Hematopoietic multipotent progenitor cell treated with erythropoietin and hydrocortisone succinate and interleukin-3 and kit ligand, for 8 days (in vitro differentiated cells): ENCODE measurements at regions not wholly inside any gene's neighbourhood (a gene's known extent, or its start where the extent isn't known, plus 50 kb on each side); places are given as distances from the start of the nearest gene placed in this dataset.
"Not testable (repeated sequence)": the region's sequence is repeated elsewhere in the genome, so short reads cannot be mapped to it uniquely, and the experiment has no call there.

ENCODE experiments used
- DNase-seq: peaks from one replicate; pipeline ENCODE4 v3.0.0-alpha.2; 2015

DNA sequence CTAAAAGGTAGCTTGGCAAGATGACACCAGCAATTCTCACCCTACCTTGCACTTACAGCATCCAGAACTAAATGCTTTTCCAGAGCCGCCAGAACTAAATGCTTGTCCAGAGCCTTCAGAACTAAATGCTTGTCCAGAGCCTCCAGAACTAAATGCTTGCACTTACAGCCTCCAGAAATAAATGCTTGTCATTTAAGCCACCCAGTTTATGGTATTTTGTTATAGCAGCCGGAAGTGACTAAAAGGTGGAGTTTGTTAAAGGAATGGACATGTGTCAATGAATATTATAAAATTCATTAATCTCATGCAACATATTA, 133.5 kb downstream of the GPX5 start:
- no peak for DNase-seq

DNA sequence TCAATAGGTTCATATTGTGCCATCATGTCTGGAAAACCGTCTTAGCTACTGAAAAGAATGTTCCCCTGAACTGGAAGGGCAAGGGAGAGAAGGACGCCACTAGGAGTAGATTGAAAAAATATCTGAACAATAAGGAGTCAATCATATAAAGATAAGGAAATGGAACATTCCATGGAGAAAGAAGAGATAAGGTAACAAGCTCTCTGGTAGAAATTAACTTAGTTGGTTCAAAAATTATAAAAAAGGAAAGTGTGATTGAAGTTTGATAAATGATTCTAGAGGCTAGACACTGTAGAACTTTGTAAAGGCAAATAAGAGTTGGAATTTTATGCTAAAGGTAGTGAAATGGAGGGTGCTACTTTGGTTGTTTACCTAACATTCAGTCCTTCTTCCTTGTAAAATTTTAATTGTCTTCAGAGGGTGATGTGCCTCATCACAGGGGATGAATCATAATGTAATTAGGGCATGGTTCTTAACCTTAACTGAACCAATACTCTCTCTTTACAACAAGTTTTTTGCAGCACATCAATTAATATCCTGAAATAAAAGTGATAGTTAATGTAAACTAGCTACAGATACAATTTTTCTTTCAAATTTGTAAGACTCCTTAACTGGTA, 135.5 kb downstream of the GPX5 start:
- no peak for DNase-seq

DNA sequence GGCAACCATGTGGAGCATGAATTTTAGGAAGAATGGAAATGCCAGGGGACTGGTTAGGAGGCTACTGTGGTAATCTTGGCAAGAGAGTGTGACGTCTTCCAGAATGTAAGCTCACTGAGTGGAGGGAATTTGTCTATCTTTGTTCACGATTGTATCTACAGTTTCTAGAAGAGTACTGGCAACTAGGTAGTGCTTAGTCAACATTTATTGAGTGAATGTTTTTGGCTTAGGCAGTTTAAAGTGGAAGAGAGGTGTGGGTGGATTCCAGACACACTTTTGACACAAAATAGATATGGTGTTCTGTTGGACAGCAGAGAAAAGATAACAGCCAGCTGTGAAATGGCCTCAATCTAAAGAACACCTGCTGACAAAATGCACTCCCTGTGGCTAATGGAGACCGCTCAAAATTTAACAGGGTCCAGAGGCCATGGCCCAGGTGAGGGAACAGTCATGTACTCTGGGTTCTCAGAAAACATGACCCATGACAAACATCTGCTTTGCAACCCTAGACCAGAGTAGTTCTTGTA, 139.3 kb downstream of the GPX5 start:
- no peak for DNase-seq

DNA sequence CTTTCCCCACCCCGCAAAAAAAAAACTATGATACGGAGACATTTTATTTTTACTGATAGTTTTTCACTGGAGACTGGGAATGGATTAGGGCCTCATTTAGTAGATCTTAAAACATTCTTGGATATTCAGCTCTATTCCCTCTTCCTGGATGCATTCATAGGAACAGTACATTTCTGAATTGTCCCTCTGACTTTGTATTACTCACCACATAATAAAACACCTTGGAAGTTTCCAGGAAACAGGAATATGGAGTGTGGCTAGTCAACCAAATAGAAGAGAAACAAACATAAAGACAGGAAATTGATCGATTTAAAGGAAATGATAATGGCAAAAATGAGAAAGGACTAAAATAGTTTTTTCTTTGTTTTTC, 147.7 kb downstream of the GPX5 start:
- no peak for DNase-seq

DNA sequence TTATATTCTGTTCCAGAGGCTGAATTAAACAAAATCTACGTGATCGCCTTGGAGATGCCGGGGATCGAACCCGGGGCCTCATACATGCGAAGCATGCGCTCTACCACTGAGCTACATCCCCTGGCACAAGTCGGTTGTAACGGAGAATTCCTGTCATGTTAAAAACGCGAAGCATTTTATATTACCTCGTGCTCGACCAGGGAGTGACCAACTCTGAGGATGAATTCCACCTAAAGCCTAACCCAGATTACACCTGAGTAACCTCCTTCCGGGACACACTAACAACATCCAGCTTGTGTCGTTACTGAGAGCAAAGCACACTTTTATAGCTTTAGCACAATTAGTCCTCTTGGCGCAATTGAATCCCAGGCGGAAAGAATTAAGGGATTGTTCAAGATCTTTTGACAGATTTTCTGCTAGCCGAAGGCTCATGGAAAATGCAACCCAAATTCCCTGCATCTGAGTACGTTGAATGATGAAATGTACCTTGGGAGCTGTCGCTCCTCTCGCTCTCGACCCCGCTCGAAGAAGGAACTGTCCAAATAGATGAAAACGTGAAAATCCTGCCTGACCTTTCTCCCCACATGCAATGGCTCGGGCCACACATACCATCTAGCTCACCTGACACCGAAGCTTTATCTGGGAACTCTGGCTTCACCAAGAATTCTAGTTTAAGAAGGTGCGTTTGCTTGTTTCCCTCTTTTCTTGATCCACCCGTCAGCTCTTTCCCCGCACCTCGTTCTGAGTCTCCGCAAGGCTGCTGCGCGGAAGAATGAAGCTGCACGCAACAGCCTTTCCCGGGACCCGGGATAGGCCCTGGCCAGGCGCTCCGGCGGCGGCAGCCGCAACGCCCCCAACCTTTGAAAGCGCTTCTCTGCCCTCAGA, 148.3 kb downstream of the GPX5 start:
- DNase-seq = peak; percentile 75

DNA sequence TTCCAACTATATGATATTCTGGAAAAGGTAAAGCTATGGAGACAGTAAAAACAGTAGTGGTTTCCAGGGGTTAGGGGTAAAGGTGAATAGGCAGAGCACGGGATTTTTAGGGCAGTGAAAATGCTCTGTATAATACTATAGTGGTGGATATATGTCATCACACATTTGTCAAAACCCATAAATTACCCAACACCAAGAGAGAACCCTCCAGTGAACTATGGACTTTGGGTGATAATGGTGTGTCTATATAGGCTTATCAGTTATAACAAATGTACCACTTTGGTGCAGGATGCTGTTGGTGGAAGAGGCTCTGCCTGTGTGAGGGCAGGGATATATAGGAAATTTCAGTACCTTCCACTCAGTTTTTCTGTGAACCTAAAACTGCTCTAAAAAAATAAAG, 149.9 kb downstream of the GPX5 start:
- DNase-seq = peak; percentile 22

DNA sequence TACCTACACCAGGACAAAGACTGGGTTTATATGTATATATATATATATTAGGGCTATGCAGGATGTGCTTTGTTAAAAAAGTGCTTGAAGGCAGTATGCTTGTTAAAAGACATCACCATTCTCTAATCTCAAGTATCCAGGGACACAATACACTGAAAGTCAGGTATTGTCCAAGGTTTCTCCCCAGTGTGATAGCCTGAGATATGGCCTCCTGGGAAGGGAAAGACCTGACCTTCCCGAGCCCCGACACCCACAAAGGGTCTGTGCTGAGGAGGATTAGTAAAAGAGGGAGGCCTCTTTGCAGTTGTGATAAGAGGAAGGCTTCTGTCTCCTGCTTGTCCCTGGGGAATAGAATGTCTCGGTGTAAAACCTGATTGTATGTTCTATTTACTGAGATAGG, 156.9 kb downstream of the GPX5 start:
- DNase-seq = no peak

DNA sequence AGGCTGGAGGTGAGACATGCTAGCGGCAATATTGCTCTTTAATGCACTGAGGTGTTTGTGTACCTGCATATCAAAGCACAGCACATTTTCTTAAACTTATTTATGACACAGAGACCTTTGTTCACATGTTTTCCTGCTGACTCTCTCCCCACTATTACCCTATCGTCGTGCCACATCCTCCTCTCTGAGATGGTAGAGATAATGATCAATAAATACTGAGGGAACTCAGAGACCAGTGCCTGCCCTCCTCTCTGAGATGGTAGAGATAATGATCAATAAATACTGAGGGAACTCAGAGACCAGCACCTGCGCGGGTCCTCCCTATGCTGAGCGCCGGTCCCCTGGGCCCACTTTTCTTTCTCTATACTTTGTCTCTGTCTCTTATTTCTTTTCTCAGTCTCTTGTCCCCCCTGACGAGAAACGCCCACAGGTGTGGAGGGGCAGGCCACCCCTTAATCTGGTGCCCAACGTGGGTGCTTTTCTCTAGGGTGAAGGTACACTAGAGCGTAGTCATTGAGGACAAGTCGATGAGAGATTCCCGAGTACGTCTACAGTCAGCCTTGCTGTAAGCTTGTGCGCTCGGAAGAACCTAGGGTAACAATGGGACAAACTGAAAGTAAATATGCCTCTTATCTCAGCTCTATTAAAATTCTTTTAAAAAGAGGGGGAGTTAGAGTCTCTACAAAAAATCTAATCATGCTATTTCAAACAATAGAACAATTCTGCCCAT, 157.4 kb downstream of the GPX5 start:
- not testable (repeated sequence) for DNase-seq

DNA sequence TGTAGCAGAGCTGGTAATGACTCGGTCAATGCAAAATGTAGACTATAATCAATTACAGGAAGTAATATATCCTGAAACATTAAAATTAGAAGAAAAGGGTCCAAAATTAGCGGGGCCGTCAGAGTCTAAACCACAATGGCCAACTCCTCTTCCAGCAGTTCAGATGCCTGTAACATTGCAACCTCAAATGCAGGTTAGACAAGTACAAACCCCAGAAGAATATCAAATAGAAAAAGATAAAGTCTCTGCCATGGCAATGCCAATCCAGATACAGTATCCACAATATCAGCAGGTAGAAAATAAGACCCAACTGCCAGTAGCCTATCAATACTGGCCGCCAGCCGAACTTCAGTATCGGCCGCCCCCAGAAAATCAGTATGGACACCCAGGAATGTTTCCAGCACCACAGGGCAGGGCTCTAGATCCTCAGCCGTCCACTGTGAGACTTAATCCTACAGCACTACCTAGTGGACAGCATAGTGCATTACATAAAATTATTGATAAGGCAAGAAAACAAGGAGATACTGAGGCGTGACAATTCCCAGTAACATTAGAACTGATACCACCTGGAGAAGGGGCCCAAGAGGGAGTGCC, 158.4 kb downstream of the GPX5 start:
- DNase-seq = peak; percentile 63

DNA sequence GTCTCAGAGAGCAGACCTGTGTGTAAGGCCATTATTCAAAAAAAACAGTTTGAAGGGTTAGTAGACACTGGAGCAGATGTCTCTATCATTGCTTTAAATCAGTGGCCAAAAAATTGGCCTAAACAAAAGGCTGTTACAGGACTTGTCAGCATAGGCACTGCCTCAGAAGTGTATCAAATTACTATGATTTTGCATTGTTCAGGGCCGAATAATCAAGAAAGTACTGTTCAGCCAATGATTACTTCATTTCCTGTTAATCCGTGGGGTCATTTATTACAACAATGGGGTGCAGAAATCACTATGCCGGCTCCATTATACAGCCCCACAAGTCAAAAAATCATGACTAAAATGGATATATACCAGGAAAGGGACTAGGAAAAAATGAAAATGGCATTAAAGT, 160.3 kb downstream of the GPX5 start:
- not testable (repeated sequence) for DNase-seq

DNA sequence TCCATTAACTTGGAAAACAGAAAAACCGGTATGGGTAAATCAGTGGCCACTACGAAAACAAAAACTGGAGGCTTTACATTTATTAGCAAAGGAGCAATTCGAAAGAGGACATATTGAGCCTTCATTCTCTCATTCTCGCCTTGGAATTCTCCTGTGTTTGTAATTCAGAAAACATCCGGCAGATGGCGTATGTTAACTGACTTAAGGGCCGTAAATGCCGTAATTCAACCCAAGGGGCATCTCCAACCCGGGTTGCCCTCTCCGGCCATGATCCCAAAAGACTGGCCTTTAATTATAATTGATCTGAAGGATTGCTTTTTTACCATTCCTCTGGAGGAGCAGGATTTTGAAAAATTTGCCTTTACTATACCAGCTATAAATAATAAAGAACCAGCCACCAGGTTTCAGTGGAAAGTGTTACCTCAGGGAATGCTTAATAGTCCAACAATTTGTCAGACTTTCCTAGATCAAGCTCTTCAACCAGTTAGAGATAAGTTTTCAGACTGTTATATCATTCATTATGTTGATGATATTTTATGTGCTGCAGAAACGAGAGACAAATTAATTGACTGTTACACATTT, 160.9 kb downstream of the GPX5 start:
- peak; percentile 80 for DNase-seq

DNA sequence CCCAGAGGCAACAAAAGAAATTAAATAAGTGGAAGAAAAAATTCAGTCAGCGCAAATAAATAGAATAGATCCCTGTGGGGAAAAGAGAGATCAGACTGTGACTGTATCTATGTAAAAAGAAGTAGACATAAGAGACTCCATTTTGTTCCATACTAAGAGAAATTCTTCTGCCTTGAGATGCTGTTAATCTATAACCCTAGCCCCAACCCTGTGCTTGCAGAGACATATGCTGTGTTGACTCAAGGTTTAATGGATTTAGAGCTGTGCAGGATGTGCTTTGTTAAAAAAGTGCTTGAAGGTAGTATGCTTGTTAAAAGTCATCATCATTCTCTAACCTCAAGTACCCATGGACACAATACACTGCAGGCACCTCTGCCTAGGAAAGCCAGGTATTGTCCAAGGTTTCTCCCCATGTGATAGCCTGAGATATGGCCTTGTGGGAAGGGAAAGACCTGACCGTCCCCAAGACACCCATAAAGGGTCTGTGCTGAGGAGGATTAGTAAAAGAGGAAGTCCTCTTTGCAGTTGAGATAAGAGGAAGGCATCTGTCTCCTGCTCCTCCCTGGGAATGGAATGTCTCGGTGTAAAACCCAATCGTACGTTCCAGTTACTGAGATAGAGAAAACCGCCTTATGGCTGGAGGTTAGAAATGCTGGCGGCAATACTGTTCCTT, 161.8 kb downstream of the GPX5 start:
- not testable (repeated sequence) for DNase-seq

DNA sequence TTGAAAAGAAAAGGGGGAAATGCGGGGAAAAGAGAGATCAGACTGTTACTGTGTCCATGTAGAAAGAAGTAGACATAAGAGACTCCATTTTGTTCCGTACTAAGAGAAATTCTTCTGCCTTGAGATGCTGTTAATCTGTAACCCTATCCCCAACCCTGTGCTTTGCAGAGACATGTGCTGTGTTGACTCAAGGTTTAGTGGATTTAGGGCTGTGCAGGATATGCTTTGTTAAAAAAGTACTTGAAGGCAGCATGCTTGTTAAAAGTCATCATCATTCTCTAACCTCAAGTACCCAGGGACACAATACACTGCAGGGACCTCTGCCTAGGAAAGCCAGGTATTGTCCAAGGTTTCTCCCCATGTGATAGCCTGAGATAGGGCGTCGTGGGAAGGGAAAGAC, 166.3 kb downstream of the GPX5 start:
- DNase-seq = not testable (repeated sequence)

DNA sequence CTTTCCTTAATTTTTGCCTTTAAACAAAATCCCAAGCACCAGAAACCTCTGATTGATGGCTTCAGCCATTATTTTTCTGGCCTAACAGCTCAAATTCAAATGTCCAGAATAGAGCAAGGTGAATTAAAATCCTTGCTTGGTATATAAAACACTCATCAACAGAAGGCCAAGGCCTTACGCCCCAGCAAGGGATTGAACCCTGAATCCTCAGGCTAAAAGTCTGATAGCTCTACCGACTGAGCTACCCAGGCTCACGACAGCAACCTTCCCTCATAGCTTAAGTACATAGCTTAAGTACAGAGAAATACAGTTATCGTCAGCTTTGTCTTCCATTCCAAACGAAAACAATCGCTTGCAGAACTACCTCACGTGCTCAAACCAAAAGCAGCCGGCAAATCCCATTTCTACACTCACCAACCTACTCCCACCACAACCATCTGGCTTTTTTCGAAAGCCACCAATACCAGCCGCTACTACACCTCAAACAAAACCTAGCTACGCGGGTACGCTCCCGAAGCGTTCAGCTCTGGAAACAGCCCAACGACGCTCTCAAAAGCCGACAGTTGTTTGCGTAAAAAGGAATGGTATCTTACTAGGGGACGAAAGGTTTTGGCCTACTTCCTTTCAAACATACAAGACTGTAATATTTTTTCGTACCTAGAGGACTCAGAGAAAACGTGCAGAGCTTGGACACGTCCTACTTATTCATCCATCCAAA, 167.5 kb downstream of the GPX5 start:
- DNase-seq = no peak

DNA sequence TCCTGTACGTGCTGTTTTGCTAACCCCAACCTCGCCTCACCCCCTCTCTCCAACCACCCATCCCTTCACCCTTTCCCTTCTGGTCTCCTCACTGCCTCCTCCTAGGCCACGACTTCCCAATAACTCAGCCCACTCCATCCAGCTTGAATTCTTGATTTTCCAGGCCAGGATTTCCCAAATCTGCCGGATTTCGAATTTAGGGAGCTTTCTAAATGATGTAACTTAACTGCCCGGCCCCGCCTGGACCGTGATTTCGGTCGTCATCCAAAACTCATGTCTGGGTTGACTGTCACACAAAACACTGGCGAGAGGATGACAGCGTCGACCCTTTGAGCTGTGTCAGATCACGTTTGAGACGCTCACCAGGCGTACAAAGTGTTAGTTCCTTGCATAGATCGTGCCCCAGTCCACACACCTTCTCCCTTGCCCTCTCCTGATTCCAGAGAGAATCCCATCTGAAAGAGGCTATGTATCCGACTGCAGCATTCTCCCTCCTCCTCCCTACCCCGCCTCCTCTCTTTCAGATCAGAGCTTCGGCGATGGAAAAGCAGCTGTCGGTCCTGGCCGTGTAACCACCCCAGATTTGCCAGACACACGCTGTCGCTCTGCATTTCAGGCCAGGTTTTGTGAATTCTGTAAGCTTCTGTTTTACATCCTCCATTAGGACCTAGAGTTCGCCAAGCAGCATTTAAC, 168.2 kb downstream of the GPX5 start:
- no peak for DNase-seq

DNA sequence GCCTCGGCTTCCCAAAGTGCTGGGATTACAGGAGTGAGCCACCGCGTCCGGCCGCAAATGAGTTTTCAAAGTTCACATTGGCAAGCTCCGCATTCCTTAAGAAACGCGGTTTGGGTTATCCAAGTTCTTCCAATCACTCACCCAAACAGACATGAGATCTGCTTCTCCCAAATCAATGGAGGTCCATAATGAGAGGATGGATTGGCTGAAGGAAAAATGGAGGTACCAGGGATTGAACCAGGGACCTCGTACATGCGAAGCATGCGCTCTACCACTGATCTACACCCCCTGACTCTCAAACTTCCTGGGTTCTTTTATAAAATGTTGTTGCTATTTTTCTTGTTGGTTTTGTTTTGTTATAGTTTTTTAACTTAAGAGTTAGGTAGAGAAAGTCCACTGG, 170.0 kb downstream of the GPX5 start:
- no peak for DNase-seq

DNA sequence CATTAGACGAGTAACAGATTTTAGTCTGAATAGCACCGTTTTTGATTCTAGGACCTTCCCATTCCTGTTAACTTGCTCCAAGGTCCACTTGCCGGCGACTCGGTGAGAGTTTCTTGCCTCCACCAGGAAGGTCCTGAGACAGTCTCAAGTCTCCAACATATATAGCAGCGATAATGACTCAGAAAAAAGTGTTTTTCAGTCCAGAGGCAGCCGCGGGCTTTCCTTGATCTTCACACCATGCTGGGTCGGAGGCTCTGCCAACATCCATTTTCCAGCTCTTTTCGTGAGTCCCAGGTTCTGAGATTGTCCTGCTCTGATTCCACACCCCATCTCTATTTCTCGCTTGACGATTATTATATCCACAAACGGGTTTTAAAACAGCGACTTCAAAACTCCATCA, 170.5 kb downstream of the GPX5 start:
- DNase-seq = no peak

DNA sequence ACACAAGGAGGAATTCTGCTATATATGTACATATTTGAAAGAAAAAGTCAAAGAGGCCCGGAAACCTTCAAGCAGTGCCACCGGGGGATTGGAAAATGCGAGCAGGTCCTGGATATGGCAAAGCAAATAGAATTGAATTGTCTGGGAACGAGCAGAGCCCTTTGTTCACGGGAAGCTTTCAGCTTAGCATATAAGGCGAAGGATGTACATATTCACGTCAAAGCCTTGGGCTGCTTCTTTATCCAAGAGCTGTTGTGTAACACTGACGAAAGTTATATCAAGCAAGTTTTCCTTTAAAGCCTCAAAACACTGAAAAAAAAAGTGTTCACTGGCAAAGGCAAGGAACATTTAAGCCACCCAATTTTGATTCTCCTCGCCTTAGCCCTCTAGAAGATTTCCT, 171.0 kb downstream of the GPX5 start:
- no peak for DNase-seq

DNA sequence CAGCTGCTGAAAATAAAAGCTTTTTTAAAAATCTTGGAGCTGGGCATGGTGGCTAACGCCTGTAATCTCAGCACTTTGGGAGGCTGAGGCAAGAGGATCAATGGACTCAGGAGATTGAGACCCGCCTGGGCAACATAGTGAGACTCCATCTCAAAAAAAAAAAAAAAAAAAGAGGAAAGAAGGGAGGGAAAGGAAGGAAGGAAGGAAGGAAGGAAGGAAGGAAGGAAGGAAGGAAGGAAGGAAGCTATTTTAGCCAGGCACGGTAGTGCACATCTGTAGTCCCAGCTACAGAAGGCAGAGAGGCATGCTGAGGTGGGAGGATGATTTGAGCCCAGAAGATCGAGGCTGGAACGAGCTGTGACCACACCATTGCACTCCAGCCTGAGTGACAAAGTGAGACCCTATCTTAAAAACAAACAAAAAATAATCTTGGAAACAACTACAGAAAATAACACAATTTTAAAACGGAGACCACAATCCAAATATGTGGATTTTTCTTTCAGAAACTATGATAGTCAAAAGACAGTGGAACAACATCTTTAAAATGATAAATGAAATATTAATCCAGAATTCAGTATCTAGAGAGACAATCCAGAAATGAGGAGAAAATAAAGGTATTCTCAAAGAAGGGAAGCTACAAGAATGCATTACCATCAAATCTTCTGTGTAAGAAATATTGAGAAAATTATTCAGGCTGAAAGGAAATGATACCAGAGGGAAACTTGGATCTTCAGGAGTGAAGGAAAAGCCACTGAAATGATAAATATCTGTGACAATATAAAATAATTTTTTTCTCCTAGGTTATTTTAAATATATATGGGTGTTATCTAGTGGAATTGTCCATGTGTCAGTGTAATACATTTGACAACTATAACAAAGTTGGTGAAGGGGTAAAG, 182.0 kb downstream of the GPX5 start:
- DNase-seq = no peak
